Suppressor macrophage treated with lipopolysaccharide for 4 hours (primary cell): ENCODE measurements at regions not wholly inside any gene's neighbourhood (a gene's known extent, or its start where the extent isn't known, plus 50 kb on each side); places are given as distances from the start of the nearest gene placed in this dataset.
A peak's percentile ranks its signal among the peaks of the same experiment; 100 is the strongest.
"Not testable (repeated sequence)": the region's sequence is repeated elsewhere in the genome, so short reads cannot be mapped to it uniquely, and the experiment has no call there.

Source experiments
- DNase-seq: peaks from one replicate; pipeline ENCODE4 v3.0.0-alpha.2; 2020

GRCh38 chr13:62512194-62513141 is 1096.8 kb upstream of the PCDH20 start:
- DNase-seq: peak; percentile 37

GRCh38 chr13:62510906-62511655 is 1095.4 kb upstream of the PCDH20 start:
- no peak for DNase-seq

GRCh38 chr13:62502588-62502987 is 1086.9 kb upstream of the PCDH20 start:
- DNase-seq: no peak

GRCh38 chr13:62489731-62490130 is 1074.1 kb upstream of the PCDH20 start:
- DNase-seq: no peak

GRCh38 chr13:62483774-62484173 is 1068.1 kb upstream of the PCDH20 start:
- DNase-seq: no peak

GRCh38 chr13:62482351-62482750 is 1066.7 kb upstream of the PCDH20 start:
- no peak for DNase-seq

- DNase-seq: no peak
These were observed 1058.2 kb upstream of the PCDH20 start for GRCh38 chr13:62473944-62474237.

- DNase-seq: no peak
These were observed 1057.7 kb upstream of the PCDH20 start for GRCh38 chr13:62473190-62473943.

- no peak for DNase-seq
These were observed 1038.1 kb upstream of the PCDH20 start for GRCh38 chr13:62453761-62454160.

- no peak for DNase-seq
These were observed 1035.1 kb upstream of the PCDH20 start for GRCh38 chr13:62450759-62451158.

GRCh38 chr13:62447771-62448382 is 1032.2 kb upstream of the PCDH20 start:
- not testable (repeated sequence) for DNase-seq

GRCh38 chr13:62444805-62445204 is 1029.2 kb upstream of the PCDH20 start:
- no peak for DNase-seq

- no peak for DNase-seq
These were observed 1018.4 kb upstream of the PCDH20 start for GRCh38 chr13:62434081-62434480.

GRCh38 chr13:62433660-62434059 is 1018.0 kb upstream of the PCDH20 start:
- DNase-seq: no peak

GRCh38 chr13:62432906-62433305 is 1017.3 kb upstream of the PCDH20 start:
- DNase-seq: no peak

- DNase-seq: no peak
These were observed 1016.6 kb upstream of the PCDH20 start for GRCh38 chr13:62432295-62432694.

- DNase-seq: no peak
These were observed 1016.2 kb upstream of the PCDH20 start for GRCh38 chr13:62431852-62432251.

GRCh38 chr13:62418872-62419271 is 1003.2 kb upstream of the PCDH20 start:
- DNase-seq: no peak

- no peak for DNase-seq
These were observed 1002.7 kb upstream of the PCDH20 start for GRCh38 chr13:62418376-62418775.

GRCh38 chr13:62407871-62408270 is 992.2 kb upstream of the PCDH20 start:
- no peak for DNase-seq

GRCh38 chr13:62388515-62388914 is 972.9 kb upstream of the PCDH20 start:
- no peak for DNase-seq

- DNase-seq: no peak
These were observed 972.0 kb upstream of the PCDH20 start for GRCh38 chr13:62387647-62388046.

- DNase-seq: not testable (repeated sequence)
These were observed 963.6 kb upstream of the PCDH20 start for GRCh38 chr13:62379241-62379640.
